Pancreas (tissue), 10 donors: ENCODE measurements at regions not wholly inside any gene's neighbourhood (a gene's known extent, or its start where the extent isn't known, plus 50 kb on each side); places are given as distances from the start of the nearest gene placed in this dataset.
A peak's percentile ranks its signal among the peaks of the same experiment; 100 is the strongest.

Experiments used
- ATAC-seq, 4 donors: fragments of 200-7000 bp; cut with Tn5 transposase; one replicate each; pipeline versions ENCODE4 v1.8.0 to v1.9.1; 2020; ENCODE audit warnings: mild to moderate bottlenecking in 4 of 4, moderate library complexity in 4 of 4
- DNase-seq, 6 donors: peaks; one replicate each; pipeline ENCODE4 v3.0.0-alpha.2; 2020
- FAIRE-seq: peaks from 2 replicates; lab custom pipeline; 2012; peaks lifted over from hg19 to GRCh38; lab: Jason Lieb, UNC
- H3K27ac ChIP-seq, 4 donors: fragments of 200-600 bp; sonication (generic); 1 replicate in 3 of 4; 2 replicates in 1 of 4; pipeline versions ENCODE4 v1.5.0 to v1.8.0; 2020
- H3K27me3 ChIP-seq, 4 donors: fragments of 200-600 bp; one replicate each; pipeline ENCODE4 v1.8.0; 2021
- H3K36me3 ChIP-seq, 3 donors: fragments of 200-600 bp; sonication (generic) in 1 of 3; one replicate each; pipeline versions ENCODE4 v1.5.0 to v1.8.0; 2020 to 2021
- H3K4me1 ChIP-seq, 3 donors: fragments of 200-600 bp; one replicate each; pipeline ENCODE4 v1.8.0; 2021
- H3K4me3 ChIP-seq, 4 donors: fragments of 200-600 bp; sonication (generic) in 2 of 4; one replicate each; pipeline versions ENCODE4 v1.5.0 to v1.8.0; 2020 to 2021
- H3K9me3 ChIP-seq, 4 donors: fragments of 200-600 bp; one replicate each; pipeline ENCODE4 v1.8.0; 2021
- WGBS, 2 donors: extraction: QIAGEN DNeasy Blood & Tissue Kit; methylation state at CpG; one replicate each; pipeline ENCODE4 v1.1.7; 2013; 5-methylcytosine and 5-hydroxymethylcytosine counted together
- intact Hi-C, 3 donors: fragments of 100-400 bp; cut with DNase I; formaldehyde crosslinking; loops; one replicate each; pipeline versions ENCODE4 v1.11.1 to v1.14.2; 2022
- TF ChIP-seq, protein P1 (sequence below), 4 donors: fragments of 200-600 bp; sonication (generic) in 3 of 4; IDR thresholded peaks; one replicate each; pipeline versions ENCODE4 v1.5.0 to v1.8.0; 2021; ENCODE audit warnings: antibody characterized with exemption in 4 of 4
- donor health status: healthy with polysubstance abuse.
- donor health status: DM: no; HTN: no; CAD: no; lungs with moderate emphysema.
- donor health status: DM: no; HTN: no; CAD: no.
- donor health status: control.
- donor health status: control.
- donor health status: Bipolar disorder and iron deficiency.
- donor health status: DM: yes; HTN: yes; CAD: no.
- donor health status: DM: no; HTN: no; CAD: no.
- donor health status: DM: no; HTN: no; CAD: no.
- donor health status: DM: yes; HTN: yes; CAD: no.

DNA sequence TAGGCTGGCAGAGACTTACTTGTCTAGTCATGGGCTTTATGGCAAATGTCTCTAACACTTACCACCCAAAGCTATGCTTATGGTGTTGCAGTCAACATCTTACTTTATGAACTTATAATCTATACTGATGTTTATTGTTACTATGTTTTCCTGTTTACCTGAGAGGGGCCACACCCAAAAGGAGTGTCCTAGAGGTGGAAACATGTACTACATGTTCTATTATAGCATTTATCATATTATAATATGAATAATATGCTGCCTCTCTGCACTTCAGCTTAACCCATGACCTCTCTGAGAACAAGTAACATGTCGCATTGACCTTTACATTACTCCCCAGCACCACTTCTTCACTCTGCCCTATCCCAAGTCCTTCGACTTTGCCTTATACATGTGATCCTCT is 501.8 kb downstream of the ETNK1 start:
- Histone ChIP-seq H3K4me3 (no peak overlapping the region), H3K9me3 (no peaks in the 10 kb centered on the region), H3K27ac (no peak overlapping the region), H3K27me3 (no peaks in the 10 kb centered on the region), H3K4me1 (no peaks in the 10 kb centered on the region), H3K36me3 (no peaks in the 10 kb centered on the region)
- TF ChIP-seq, protein P1, sequence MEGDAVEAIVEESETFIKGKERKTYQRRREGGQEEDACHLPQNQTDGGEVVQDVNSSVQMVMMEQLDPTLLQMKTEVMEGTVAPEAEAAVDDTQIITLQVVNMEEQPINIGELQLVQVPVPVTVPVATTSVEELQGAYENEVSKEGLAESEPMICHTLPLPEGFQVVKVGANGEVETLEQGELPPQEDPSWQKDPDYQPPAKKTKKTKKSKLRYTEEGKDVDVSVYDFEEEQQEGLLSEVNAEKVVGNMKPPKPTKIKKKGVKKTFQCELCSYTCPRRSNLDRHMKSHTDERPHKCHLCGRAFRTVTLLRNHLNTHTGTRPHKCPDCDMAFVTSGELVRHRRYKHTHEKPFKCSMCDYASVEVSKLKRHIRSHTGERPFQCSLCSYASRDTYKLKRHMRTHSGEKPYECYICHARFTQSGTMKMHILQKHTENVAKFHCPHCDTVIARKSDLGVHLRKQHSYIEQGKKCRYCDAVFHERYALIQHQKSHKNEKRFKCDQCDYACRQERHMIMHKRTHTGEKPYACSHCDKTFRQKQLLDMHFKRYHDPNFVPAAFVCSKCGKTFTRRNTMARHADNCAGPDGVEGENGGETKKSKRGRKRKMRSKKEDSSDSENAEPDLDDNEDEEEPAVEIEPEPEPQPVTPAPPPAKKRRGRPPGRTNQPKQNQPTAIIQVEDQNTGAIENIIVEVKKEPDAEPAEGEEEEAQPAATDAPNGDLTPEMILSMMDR (IDR thresholded peaks at IDR 0.05) = peak in 1 of 4 donors; percentile 19
- WGBS, 2 donors = 14 to 24% methylated on average over 2 of the region's 2 CpGs
- FAIRE-seq (no peak), DNase-seq (no peak), ATAC-seq (no peak)
- intact Hi-C loops = no loop called here

DNA sequence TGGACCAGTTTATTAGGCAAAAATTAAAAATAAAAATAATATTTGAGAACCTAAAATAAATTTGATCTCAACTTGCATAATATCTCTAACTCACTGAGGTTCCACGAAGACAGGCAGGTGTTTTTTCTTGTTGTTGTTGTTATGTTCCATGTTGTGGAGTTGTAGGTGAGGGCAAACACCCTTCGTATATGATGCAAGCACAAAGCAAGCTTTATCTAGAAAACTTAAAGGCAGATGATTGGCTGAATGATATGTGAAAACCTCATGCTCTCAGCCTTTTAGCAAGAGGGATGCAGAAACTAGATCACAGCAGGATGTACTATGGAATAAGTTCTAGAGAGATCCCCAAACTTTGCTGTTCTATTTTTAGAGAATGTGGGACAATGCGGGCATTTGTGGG is 502.7 kb downstream of the ETNK1 start:
- 60 to 61% methylated on average over 3 of the region's 3 CpGs for WGBS, 2 donors
- ATAC-seq = no peak

DNA sequence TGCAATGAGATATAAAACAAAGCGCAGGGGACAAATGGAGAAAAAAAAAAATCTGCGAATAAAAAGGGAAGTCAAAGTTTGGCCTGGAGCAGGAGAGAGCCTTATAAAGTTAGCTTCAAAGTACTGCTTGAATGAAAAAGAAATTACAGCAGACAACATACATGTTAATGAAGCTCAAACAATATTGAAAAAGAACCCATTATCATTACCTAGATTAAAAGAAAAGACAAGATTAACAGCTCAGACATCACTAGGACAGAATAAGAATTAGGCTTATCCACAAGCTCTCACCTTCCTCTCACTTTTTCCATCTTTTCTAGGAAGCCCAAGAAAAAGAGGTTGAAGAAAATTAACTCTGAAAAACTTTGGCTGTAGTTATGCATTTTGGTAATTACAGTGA is 503.5 kb downstream of the ETNK1 start:
- Histone ChIP-seq H3K27me3 (no peaks in the 10 kb centered on the region), H3K36me3 (no peaks in the 10 kb centered on the region), H3K9me3 (no peaks in the 10 kb centered on the region), H3K27ac (no peak overlapping the region), H3K4me3 (no peak overlapping the region), H3K4me1 (no peaks in the 10 kb centered on the region)
- DNase-seq (no peak), FAIRE-seq (no peak), ATAC-seq (no peak)
- TF ChIP-seq, protein P1 (IDR thresholded peaks at IDR 0.05) = no peak
- WGBS, 2 donors = 50 to 82% methylated on average over 2 of the region's 2 CpGs
- intact Hi-C loops = no loop called here

More for the DNA sequence above, 502.7 kb downstream of the ETNK1 start:
- TF ChIP-seq, protein P1 (IDR thresholded peaks at IDR 0.05) = no peak
- Histone ChIP-seq H3K27me3 (no peaks in the 10 kb centered on the region), H3K36me3 (no peaks in the 10 kb centered on the region), H3K27ac (no peak overlapping the region), H3K4me3 (no peak overlapping the region), H3K9me3 (no peaks in the 10 kb centered on the region), H3K4me1 (no peaks in the 10 kb centered on the region)
- intact Hi-C loops = no loop called here
- DNase-seq (no peak), FAIRE-seq (no peak)

GRCh38 chr12:23132357-23132756 is 507.4 kb downstream of the ETNK1 start:
- no peak for ATAC-seq

DNA sequence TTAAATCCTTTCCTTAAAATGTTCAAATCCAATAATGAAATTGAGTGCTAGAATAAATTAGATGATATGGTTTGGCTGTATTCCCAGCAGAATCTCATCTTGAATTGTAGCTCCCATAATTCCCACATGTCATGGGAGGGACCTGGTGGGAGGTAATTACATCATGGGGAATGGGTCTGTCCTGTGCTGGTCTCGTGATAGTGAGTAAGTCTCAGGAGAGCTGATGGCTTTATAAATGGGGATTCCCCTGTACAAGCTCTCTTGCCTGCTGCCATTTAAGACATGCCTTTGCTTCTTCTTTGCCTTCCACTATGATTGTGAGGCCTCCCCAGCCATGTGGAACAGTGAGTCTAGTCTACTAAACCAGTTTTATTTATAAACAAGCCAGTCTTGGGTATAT is 508.5 kb downstream of the ETNK1 start:
- ATAC-seq (no peak), DNase-seq (no peak), FAIRE-seq (no peak)
- Histone ChIP-seq H3K4me3 (no peak overlapping the region), H3K4me1 (no peaks in the 10 kb centered on the region), H3K36me3 (no peaks in the 10 kb centered on the region), H3K9me3 (no peaks in the 10 kb centered on the region), H3K27ac (no peak overlapping the region), H3K27me3 (no peaks in the 10 kb centered on the region)
- intact Hi-C loops = no loop called here
- TF ChIP-seq, protein P1 (IDR thresholded peaks at IDR 0.05) = no peak
- WGBS, 2 donors = 38 to 53% methylated on average over 1 of the region's 1 CpG

More at GRCh38 chr12:23132357-23132756, 507.4 kb downstream of the ETNK1 start:
- 88 to 96% methylated on average over 1 of the region's 1 CpG for WGBS, 2 donors
- intact Hi-C loops = no loop called here
- TF ChIP-seq, protein P1 (IDR thresholded peaks at IDR 0.05) = no peak
- FAIRE-seq (no peak), DNase-seq (no peak)
- Histone ChIP-seq H3K9me3 (no peaks in the 10 kb centered on the region), H3K4me1 (no peaks in the 10 kb centered on the region), H3K27me3 (no peaks in the 10 kb centered on the region), H3K27ac (no peak overlapping the region), H3K36me3 (no peaks in the 10 kb centered on the region), H3K4me3 (no peak overlapping the region)
